Testis (tissue), 2 donors: ENCODE measurements at regions not wholly inside any gene's neighbourhood (a gene's known extent, or its start where the extent isn't known, plus 50 kb on each side); places are given as distances from the start of the nearest gene placed in this dataset.

Experiments
- POLR2A ChIP-seq: fragments of 450-650 bp; IDR thresholded peaks from one replicate; pipeline ENCODE4 v1.6.1; 2017; ENCODE audit warnings: antibody characterized with exemption, mild to moderate bottlenecking, moderate library complexity
- TF ChIP-seq, protein P1 (sequence below), 3 experiments: fragments of 450-650 bp in 2 of 3; fragments of 200-600 bp in 1 of 3; sonication (generic) in 1 of 3; IDR thresholded peaks; one replicate each; pipeline ENCODE4 v1.5.1; 2016 to 2019; ENCODE audit warnings: antibody characterized with exemption in 3 of 3, mild to moderate bottlenecking in 2 of 3, moderate library complexity in 1 of 3

DNA sequence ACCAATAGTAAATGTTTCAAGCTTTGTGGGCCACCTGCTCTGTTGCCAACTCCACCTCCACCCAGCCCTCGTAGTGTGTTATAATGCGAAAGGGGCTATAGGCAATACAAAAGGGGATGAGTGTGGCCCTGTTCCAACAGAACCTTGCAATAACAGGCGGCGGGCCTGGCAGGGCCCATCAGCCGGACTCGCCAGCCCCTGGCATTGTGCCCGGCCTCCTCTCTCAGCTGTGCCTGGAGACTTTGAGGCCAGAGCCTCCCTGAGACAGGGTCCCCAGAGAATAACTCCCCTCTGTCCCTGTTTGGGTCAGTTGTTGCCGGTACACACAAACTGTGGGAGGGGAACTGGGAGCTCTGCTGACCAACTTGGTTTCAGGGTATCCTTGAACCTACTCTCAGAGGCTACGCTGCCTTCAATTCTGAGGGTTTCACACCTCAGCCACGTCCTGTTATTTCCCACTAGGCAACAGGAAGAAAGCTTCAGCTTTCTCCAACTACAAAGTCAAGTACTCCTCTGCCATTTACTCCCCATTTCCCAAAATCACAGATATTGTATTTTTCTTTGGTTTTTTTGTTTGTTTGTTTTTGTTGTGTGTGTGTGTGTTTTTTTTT is 58.0 kb upstream of the ZNF236 start:
- TF ChIP-seq, protein P1, sequence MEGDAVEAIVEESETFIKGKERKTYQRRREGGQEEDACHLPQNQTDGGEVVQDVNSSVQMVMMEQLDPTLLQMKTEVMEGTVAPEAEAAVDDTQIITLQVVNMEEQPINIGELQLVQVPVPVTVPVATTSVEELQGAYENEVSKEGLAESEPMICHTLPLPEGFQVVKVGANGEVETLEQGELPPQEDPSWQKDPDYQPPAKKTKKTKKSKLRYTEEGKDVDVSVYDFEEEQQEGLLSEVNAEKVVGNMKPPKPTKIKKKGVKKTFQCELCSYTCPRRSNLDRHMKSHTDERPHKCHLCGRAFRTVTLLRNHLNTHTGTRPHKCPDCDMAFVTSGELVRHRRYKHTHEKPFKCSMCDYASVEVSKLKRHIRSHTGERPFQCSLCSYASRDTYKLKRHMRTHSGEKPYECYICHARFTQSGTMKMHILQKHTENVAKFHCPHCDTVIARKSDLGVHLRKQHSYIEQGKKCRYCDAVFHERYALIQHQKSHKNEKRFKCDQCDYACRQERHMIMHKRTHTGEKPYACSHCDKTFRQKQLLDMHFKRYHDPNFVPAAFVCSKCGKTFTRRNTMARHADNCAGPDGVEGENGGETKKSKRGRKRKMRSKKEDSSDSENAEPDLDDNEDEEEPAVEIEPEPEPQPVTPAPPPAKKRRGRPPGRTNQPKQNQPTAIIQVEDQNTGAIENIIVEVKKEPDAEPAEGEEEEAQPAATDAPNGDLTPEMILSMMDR (IDR thresholded peaks at IDR 0.05): no peak
- no peak for TF ChIP-seq POLR2A
